ENCODE measurements at regions not wholly inside any gene's neighbourhood (a gene's known extent, or its start where the extent isn't known, plus 50 kb on each side); places are given as distances from the start of the nearest gene placed in this dataset.
A peak's percentile ranks its signal among the peaks of the same experiment; 100 is the strongest.
"Not testable (repeated sequence)": the region's sequence is repeated elsewhere in the genome, so short reads cannot be mapped to it uniquely, and the experiment has no call there.

- peak; percentile 66 for DNase-seq (ENCODE audit: low read depth)
Observed at GRCh38 chr21:22174746-22175145, 1176.5 kb downstream of the NCAM2 start.

GRCh38 chr21:22189278-22189677 lies 1191.1 kb downstream of the NCAM2 start:
- DNase-seq (ENCODE audit: low read depth), result no peak

GRCh38 chr21:22191581-22191980 lies 1193.4 kb downstream of the NCAM2 start:
- no peak for DNase-seq (ENCODE audit: low read depth)

GRCh38 chr21:22192766-22193165 lies 1194.6 kb downstream of the NCAM2 start:
- DNase-seq (ENCODE audit: low read depth), result no peak

GRCh38 chr21:22194986-22195385 lies 1196.8 kb downstream of the NCAM2 start:
- not testable (repeated sequence) for DNase-seq (ENCODE audit: low read depth)

GRCh38 chr21:22200378-22201092 lies 1202.3 kb downstream of the NCAM2 start:
- no peak for DNase-seq (ENCODE audit: low read depth)

GRCh38 chr21:22201126-22201525 lies 1202.9 kb downstream of the NCAM2 start:
- no peak for DNase-seq (ENCODE audit: low read depth)

- DNase-seq (ENCODE audit: low read depth), result peak; percentile 21
Observed at GRCh38 chr21:22201669-22202068, 1203.5 kb downstream of the NCAM2 start.

- no peak for DNase-seq (ENCODE audit: low read depth)
Observed at GRCh38 chr21:22209304-22209700, 1211.1 kb downstream of the NCAM2 start.

- DNase-seq (ENCODE audit: low read depth), result no peak
Observed at GRCh38 chr21:22211943-22212342, 1213.7 kb downstream of the NCAM2 start.

- peak; percentile 48 for DNase-seq (ENCODE audit: low read depth)
Observed at GRCh38 chr21:22223385-22223784, 1225.2 kb downstream of the NCAM2 start.

GRCh38 chr21:22224261-22224660 lies 1226.1 kb downstream of the NCAM2 start:
- no peak for DNase-seq (ENCODE audit: low read depth)

- DNase-seq (ENCODE audit: low read depth), result no peak
Observed at GRCh38 chr21:22225299-22225698, 1227.1 kb downstream of the NCAM2 start.

- no peak for DNase-seq (ENCODE audit: low read depth)
Observed at GRCh38 chr21:22231013-22231412, 1232.8 kb downstream of the NCAM2 start.

- DNase-seq (ENCODE audit: low read depth), result no peak
Observed at GRCh38 chr21:22235866-22236590, 1237.8 kb downstream of the NCAM2 start.

- no peak for DNase-seq (ENCODE audit: low read depth)
Observed at GRCh38 chr21:22244516-22244915, 1246.3 kb downstream of the NCAM2 start.

GRCh38 chr21:22250355-22250754 lies 1252.1 kb downstream of the NCAM2 start:
- no peak for DNase-seq (ENCODE audit: low read depth)

GRCh38 chr21:22253761-22254160 lies 1255.6 kb downstream of the NCAM2 start:
- no peak for DNase-seq (ENCODE audit: low read depth)

- no peak for DNase-seq (ENCODE audit: low read depth)
Observed at GRCh38 chr21:22258821-22259220, 1260.6 kb downstream of the NCAM2 start.

- DNase-seq (ENCODE audit: low read depth), result no peak
Observed at GRCh38 chr21:22260274-22260673, 1262.1 kb downstream of the NCAM2 start.

GRCh38 chr21:22263890-22264289 lies 1265.7 kb downstream of the NCAM2 start:
- no peak for DNase-seq (ENCODE audit: low read depth)

- DNase-seq (ENCODE audit: low read depth), result no peak
Observed at GRCh38 chr21:22277341-22277740, 1279.1 kb downstream of the NCAM2 start.

- no peak for DNase-seq (ENCODE audit: low read depth)
Observed at GRCh38 chr21:22278366-22278765, 1280.2 kb downstream of the NCAM2 start.

GRCh38 chr21:22280851-22281250 lies 1282.6 kb downstream of the NCAM2 start:
- peak; percentile 8 for DNase-seq (ENCODE audit: low read depth)
